HG03575 (cell line): ENCODE measurements at regions not wholly inside any gene's neighbourhood (a gene's known extent, or its start where the extent isn't known, plus 50 kb on each side); places are given as distances from the start of the nearest gene placed in this dataset.
"Not testable (repeated sequence)": the region's sequence is repeated elsewhere in the genome, so short reads cannot be mapped to it uniquely, and the experiment has no call there.

Experiments
- ATAC-seq: cut with Tn5 transposase; IDR thresholded peaks from one replicate; pipeline ENCODE4 v1.9.1; 2021; ENCODE audit not compliant: unreplicated experiment, insufficient number of reproducible peaks, low FRiP score; ENCODE audit errors: extremely low read depth

DNA sequence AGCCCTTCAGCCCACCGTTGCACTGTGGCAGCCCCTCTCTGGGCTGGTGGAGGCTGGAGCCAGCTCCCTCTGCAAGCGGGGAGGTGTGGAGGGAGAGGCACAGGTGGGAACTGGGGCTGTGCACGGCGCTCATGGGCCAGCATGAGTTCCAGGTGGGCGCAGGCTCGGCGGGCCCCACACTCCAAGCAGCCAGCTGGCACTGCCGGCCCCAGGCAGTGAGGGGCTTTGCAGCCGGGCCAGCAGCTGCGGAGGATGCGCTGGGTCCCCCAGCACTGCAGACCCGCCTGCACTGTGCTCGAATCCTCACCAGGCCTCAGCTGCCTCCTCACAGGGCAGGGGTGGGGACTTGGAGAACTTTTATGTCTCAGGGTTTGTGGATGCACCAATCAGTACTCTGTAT, 1354.8 kb upstream of the IGFBP7 start:
- no peak for ATAC-seq

DNA sequence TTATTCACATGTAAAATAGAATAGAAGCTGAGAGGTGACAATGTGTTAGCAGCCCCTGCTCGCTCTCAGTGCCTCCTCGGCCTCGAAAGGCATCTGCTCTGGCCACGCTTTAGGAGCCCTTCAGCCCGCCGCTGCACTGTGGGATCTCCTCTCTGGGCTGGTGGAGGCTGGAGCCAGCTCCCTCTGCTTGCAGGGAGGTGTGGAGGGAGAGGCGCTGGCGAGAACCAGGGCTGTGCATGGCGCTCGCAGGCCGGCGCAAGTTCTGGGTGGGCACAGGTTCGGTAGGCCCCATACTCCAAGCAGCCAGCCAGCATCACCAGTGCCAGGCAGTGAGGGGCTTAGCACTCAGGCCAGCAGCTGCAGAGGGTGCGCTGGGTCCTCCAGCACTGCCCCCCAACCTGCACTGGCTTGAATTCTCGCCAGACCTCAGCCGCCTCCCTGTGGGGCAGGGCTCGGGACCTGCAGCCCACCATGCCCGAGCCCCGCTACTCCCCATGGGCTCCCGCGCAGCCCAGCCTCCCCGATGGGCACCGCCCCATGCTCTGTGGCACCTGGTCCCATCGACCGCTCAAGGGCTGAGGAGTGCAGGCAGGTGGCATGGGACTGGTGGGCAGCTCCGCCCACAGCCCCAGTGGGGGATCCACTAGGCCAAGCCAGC, 1346.7 kb upstream of the IGFBP7 start:
- no peak for ATAC-seq

DNA sequence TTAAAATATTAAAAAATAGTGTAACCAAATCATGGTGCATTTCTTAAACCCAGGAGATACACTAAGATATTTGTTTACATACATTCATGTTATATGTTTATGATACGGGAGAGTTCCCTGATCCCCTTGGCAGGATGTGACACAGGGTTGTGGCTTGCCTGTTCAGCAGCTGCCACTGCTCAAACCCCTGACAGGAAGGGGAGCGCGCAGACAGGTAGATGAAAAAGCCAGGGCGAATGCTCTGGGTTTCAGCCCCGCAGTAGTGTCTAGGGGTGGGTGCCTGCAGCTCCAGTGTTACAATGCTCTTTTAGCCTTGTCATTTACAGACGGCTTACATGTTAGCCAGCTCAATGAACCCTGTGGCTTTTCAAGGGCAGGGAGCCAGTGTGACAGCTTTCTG, 1343.8 kb upstream of the IGFBP7 start:
- ATAC-seq, result no peak

DNA sequence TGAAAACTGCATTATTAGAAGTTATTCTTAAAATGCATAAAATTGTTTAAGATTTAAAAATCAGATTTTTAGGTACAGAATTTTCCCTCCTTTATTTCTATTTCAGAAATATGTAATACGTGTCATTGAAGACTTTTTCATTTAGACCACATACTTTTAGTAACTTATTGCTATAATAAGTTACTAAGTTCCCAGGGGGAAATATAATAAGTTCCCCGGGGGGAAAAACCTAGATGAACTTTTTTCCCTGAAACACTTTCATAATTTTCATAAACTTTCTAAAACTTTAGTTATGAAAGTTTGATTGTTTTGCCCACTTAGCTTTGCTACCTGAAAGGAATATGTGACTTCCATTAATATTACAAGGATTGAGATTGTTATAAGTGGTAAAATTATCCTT, 1341.5 kb upstream of the IGFBP7 start:
- ATAC-seq, result no peak

DNA sequence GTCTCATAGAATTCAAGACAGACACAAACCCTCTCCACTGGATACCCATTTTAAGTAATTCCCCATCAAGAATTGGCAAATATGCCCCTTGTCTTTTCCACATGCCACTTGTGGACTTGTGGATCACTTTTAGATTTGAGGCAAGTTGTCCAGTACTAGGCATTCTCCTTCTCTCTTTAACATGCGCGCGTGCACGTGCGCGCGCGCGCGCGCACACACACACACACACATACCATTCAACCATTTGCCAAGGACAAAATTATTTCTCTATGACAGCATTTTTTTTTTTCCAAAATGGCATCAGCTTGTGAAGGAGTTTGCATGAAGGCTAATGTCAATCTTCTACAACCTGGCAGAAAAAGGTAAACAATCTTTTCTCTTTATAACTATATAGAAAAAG, 1325.7 kb upstream of the IGFBP7 start:
- ATAC-seq, result no peak

DNA sequence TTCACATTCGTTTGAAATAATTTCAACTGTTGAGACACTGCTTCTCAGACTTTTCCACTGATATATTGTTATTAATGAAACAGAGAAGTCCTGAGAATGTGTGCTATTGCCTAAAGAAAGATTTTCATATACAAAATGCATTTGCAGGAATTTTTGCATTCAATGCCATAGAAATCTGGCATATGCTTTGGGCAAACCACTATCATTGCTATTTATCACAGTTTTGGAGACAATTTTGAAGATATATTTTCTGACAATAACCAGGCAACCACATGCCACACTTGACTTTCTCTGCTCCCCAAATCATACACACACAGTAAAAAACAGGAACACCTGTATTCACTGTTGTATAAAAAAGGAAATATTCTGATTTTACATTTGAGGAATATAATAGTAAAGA, 1303.7 kb upstream of the IGFBP7 start:
- no peak for ATAC-seq

DNA sequence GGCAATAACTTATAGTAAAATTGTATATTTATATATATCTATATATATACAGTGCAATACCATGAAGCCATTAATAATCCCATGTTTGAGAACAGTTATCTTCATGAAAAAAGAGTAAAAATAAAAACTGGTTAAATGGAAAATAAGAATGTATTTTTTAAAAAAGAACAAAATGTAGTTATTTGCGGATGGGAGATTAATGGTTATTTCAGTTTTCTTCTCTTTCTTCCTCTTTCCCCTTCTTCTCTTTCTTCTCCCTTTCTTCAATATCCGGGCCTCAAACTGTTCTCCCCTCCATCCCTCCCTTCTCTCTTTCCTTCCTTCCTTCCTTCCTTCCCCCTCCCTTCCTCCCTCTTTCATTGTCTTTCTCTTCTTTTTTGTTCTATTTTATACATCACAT, 1301.7 kb upstream of the IGFBP7 start:
- ATAC-seq, result no peak

DNA sequence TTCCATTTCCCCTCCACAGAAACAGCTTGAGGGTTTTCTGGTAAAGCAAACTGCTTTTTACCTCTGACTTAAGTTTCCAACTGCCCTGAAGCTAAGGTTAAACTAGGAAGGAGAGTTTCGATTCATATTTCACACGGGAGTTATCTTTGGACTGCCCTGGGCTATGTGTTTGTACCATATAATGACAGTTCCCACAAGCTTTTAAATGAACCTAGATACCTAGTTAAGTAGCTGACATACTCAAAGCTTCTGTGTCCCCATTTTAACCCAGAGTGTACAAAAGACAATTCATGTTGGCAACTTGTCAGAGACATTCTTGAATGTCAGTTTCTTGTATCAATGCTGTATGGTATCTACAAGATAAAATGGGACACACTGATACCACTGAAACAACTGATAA, 1296.6 kb upstream of the IGFBP7 start:
- ATAC-seq, result no peak

DNA sequence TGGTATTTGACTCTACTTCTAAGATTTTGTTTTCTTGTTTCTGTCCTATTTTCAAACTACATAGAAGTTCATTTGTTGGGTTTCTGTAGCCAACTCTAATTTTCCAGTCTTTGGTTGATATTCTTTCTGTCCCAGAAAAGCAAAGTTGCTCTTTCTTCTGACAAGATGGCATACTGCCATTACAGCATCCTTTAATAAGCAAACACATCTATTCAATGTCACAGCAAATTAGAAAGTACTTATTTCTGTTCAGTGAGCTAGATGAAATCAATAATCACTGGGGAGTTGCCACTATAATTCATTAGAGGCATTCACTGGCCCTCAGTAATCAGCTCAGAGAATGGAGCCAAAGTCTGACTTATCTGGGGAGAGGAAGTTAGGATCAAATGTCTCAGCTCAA, 1258.0 kb upstream of the IGFBP7 start:
- no peak for ATAC-seq

DNA sequence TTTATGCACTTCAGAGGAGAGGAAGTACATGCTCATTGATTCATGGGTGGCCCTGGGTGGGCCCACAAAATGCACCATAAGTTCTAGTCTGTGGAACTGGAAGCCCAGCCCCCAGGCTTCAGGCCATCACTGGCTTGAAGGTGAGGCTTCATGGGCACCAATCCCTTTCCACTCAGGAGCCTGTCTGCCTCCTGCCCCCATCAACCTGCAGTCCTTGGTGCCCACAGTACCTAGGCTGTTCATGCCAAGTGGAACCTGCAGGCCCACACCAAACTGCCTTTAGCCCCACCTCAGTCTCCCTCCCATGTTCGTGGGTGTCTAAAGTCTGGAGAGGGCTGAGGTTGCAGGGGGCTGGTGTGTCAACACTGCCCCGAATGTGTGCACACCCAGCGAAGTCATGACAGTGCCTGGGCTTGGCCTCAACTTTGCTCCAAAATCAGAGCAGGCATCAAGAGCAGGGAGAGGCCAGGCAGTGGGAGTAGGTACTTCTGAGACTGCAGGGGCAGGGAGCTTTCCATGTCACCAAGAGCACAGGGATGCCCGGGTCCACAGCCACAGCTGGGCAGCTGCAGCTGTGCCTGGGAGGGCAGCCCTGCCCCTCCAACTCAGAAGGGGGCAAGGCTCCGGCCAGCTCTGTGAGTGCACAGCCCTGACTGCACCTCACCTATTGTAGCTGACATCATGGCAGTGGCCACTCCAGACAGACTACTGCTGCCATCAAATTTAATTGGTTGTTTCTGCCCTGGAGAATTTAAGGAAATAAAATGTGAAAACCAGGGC, 1250.4 kb upstream of the IGFBP7 start:
- no peak for ATAC-seq

DNA sequence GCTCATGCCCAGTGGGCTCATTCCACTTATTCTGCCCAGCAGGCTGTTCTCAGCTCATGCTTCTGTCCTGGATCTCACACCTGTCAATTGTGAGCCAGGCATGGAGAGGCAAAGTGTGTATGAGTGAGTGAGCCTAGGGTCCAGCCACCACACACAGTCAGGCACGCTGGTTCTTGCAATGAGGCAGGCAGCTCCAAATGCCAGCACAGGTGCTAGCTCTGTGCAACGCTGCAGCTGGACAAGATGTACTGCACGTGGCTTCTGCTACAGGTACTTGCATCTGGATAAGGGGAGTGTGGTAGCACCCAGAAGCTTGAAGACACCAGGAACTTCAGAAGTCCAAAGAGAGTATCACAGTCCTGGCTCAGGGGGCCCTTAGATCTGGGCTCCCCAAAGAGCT, 1249.4 kb upstream of the IGFBP7 start:
- no peak for ATAC-seq

DNA sequence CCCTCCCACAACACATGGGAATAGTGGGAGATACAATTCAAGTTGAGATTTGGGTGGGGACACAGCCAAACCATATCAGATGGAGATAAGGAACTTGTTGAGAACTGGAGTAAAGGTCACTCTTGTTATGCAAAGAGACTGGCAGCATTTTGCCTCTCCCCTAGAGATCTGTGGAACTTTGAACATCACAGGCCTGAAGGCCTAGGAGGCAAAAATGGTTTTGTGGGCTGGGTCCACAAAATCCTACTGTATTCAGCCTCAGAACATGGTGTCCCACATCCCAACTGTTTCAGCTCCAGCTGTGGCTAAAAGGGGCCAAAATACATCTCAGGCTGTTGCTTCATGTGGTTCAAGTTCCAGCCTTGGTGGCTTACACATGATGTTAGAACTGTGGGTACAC, 1247.8 kb upstream of the IGFBP7 start:
- ATAC-seq, result no peak

DNA sequence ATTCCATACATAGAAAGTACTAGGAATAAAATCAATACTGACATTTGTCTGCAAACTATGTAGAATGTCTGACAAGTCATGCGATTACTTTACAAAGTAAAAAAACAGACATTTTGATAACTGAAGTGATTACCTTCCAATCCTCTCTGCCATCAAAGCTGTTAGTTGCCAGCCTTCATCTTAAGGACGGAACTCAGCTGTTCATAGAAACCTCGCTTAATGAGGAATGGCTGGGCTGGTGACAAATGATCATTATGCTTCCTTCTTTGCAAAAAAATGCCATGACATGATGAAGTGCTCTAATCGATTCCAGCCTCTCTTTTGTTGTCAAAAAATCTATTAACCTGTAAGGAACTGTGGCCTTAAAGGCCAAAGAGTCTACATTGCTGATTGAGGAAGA, 1214.9 kb upstream of the IGFBP7 start:
- ATAC-seq, result no peak

DNA sequence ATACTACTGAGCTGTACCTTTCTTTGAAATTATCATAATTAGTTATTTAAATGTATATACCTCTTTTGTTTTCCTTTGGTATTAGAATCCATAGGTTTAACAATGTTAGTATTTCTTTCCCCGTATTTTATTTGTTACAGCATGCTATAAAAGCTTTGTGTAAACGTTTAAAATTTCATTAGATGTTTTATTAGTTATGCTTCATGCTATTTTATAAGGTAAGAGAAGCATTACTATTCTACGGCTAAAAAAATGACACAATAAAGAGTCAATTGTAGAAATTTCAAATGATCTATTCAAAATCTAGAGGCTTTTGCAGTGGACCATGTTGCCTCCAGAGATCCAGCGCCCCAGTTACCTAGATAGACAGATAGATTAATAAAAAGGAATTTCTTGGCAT, 1203.3 kb upstream of the IGFBP7 start:
- ATAC-seq, result no peak

DNA sequence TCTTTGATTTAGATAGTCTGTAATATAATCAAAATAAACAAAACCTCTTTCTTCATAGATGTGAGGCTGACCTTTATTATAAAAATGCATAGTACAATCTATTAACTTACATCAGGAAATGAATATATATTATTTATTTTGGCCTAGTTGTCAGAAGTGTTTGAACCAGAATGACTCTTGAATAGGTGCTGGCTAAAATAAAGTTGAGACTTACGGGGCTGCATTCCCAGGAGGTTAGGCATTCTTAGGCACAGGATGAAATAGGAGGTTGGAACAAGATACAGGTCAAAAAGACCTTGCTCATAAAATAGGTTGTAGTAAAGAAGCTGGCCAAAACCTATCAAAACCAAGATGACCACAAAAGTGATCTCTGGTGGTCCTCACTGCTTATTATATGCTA, 1193.3 kb upstream of the IGFBP7 start:
- no peak for ATAC-seq

DNA sequence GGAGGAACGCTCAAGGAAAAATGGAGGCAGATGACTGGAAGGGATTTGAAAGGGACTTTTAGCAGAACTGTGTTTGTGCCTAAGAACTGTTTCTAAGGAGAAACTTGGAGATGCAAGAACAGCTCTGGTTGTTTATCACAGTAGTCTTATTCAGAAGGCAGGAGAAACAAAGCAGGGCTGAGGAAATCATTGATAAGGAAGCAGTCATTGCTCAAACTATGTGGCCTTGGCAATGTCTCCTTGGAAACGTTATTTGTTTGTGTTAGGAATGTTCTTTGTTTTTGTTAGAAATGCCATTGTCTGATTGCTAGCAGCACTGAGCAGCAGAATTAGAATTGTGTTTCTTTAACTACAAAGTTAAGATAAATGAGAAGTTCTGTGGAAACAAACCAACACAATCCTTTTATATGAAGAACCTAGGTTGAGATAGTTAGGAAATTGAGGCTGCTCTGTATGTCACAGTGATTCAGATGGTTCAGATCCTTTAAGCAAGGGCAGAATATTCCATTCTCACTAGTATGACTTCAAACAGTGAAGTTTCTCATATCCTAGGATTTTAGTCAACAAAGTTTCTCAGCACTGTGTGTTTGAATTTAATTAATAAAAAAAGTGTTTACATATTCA, 1191.3 kb upstream of the IGFBP7 start:
- ATAC-seq, result no peak

DNA sequence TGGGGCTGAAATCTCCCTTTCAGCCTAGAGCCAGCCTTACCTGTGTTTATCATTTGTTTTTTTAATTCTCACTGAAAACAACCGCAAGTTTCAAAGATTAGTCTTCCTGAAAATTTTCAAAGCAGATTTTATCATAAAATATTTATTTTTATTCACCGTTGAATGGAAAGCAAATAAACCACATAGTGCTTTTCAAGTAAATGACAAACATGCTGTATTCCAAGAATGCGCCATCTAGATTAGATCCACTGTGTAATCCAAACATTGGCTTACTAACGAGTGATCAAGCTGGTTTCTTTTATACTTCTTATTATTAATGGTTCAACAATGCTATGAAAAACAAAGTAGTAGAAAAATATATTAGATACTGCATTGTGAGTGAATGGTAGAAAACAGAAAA, 1176.2 kb upstream of the IGFBP7 start:
- no peak for ATAC-seq

DNA sequence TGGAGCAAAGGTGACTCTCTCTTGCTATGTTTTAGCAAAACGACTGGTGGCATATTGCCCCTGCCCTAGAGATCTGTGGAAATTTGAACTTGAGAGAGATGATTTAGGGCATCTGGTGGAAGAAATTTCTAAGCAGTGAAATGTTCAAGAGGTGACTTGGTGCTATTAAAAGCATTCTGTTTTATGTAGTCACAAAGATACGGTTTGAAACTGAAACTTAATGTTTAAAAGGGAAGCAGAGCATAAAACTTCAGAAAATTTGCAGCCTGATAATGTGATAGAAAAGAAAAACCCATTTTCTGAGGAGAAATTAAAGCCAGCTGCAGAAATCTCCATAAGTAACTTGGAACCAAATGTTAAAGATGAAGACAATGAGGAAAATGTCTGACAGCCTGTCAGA, 1170.7 kb upstream of the IGFBP7 start:
- not testable (repeated sequence) for ATAC-seq

DNA sequence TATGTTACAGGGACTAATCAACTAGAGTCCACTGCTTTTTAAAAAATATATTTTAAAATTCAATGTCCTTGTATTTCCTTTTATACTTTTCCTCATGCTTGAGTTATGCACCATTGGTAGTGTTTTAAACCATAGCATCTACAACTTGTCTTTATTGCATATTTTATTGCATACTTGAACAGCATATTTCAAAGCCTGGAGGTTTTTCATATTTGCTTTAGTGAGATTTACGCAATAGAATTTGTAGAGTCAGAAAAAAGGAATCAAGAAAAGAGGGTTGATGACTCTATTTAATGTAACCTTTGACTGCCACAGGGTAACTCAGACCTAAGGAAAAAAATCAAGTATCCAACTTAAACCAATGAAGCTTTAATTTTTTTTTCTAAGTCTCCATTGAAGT, 1165.7 kb upstream of the IGFBP7 start:
- no peak for ATAC-seq

DNA sequence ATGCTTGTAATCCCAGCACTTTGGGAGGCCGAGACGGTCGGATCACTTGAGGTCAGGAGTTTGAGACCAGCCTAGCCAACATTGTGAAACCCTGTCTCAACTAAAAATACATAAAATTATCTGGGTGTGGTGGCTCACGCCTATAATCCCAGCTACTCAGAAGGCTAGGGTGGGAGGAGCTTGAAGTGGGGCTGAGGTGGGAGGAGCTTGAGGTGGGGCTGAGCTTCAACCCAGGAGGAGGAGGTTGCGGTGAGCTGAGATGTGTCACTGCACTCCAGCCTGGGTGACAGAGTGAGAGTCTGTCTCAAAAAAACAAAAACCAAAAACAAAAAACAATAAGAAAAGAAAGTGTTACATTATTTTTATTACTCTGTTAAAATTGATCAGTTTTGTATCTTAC, 1164.4 kb upstream of the IGFBP7 start:
- ATAC-seq, result no peak
